ENCODE measurements at regions not wholly inside any gene's neighbourhood (a gene's known extent, or its start where the extent isn't known, plus 50 kb on each side); places are given as distances from the start of the nearest gene placed in this dataset.

- no peak for DNase-seq
Observed at GRCh38 chr1:62917314-62917713, 133.4 kb downstream of the ATG4C start.

GRCh38 chr1:62917805-62918204, 133.9 kb downstream of the ATG4C start:
- no peak for DNase-seq

- DNase-seq, result no peak
Observed at GRCh38 chr1:62918700-62919099, 134.8 kb downstream of the ATG4C start.

DNA sequence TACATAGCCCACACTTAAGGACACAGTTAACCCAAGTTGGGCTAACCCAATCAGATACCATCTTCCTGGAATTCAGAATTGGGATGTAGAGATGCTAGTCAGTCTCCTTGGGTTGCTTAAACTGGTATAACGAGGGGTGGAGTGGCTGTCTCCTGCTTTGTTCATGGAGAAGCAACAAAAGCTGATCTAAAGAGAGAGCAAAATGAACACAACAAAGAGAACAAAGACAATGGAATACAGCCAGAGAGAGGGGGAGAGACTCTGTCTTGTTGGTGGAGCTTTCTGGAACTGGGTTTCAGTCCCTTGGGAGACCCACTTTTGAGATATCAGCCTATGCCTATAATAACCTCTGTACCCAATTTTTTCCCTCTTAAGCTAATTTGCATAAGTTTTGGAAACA, 138.1 kb downstream of the ATG4C start:
- no peak for DNase-seq

- no peak for DNase-seq
Observed at GRCh38 chr1:62924983-62925790, 141.3 kb downstream of the ATG4C start.

GRCh38 chr1:62926681-62927252, 142.8 kb downstream of the ATG4C start:
- DNase-seq, result no peak

- no peak for DNase-seq
Observed at GRCh38 chr1:62928885-62929284, 145.0 kb downstream of the ATG4C start.

DNA sequence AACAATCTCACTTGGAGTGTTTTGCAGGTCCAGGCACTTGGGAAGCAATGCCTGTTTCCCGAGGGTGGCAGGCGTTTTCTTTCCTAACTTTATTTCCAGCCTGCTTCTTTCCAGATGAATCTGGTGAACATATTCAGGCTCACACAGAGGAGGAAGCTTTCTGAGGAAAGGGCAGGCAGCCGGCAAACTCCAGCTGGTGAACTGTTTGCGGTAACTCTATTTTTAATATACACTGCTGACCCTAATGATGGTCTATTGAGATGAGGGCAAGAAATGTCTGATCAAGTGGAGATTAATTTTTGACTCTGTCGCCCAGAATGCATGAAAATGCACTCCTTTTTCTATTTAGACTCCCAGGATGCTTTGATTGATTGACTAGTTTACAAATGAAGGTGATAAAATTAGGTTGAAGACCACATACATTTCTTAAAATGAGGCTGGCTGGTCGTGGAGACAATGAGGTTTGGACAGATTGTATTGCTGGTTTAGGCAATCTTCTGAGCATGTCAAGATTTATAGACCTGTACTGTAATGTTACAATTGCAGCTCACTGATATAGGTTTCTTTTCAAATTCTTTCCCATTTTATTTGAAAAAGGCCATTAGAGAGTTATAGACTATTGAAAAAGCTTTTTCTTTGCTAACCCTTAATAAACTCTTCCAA, 153.8 kb downstream of the ATG4C start:
- no peak for DNase-seq

DNA sequence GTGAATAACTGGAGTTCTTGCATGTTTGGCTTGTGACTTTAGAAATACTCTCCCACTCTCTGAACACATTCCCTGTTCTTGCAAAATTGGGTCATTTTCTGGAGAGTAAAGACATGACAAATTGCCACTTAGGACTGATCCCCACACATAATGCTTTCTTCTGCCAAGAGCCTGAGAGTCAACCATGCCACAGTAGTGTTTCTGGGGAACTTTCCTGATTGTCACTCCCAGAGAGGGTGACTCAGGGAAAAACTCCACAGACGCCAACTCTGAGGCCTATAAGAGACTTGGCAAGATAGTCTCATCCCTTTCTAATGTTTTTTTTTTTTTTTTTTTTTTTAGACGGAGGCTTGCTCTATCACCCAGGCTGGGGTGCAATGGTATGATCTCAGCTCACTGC, 157.8 kb downstream of the ATG4C start:
- no peak for DNase-seq

- DNase-seq, result no peak
Observed at GRCh38 chr1:62946511-62946910, 162.6 kb downstream of the ATG4C start.

DNA sequence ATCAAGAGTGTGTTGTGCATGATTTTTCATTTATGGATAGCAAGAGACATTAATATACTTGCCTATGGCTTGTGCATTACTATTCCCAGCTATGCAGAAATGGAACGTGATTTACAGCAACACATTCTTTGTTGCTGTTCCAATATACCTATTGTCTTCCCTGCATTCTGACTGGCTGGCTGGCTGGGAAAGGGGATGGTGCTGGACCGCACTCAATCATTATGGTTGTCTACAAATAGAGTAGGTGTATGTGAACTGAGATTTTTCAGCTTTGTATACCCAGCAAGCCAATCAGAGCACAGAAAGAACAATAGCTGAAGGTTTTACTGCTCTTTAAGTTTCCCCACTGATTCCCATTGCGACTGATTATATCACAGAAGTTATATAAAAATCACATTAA, 167.5 kb downstream of the ATG4C start:
- DNase-seq, result no peak

GRCh38 chr1:62952596-62952995, 168.7 kb downstream of the ATG4C start:
- DNase-seq, result no peak

DNA sequence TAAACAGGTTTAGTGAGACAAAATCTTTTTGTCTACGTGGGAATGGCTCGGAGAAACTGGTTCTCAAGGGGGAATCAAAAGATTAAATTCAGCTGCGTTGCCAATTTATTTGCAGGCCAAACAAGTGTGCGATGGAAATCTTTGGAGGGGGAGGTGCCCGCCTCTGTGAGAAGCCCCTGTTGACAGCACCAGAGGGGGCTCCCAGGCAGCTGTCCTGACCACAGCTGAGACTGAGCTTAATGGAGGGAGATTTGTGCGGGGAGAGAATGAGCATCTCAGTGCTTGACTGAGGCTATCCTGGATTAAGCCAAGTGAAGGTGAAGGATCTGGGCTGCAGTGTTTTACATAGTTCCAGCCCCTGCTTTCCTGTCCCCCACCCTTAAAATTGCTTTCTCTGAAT, 169.7 kb downstream of the ATG4C start:
- no peak for DNase-seq

DNA sequence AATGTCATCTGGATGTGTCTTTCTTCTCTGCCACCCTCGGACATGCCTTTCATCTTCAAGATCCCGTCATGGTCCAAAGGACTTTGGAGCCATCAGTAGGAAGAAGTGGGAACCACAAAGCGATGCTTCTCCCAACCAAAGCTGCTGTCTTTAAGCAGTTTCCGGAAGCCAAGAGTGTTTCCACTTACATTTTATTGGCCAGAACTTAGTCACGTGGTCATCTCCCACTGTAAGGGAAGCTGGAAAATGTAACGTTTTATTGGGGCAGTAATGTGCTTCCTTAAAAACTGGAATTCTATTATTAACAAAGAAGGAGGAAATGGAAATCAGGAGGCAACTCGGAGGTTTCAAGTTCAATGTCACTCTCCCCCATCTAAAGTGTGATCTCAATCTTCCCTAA, 170.8 kb downstream of the ATG4C start:
- DNase-seq, result no peak

- no peak for DNase-seq
Observed at GRCh38 chr1:62955666-62956065, 171.7 kb downstream of the ATG4C start.

DNA sequence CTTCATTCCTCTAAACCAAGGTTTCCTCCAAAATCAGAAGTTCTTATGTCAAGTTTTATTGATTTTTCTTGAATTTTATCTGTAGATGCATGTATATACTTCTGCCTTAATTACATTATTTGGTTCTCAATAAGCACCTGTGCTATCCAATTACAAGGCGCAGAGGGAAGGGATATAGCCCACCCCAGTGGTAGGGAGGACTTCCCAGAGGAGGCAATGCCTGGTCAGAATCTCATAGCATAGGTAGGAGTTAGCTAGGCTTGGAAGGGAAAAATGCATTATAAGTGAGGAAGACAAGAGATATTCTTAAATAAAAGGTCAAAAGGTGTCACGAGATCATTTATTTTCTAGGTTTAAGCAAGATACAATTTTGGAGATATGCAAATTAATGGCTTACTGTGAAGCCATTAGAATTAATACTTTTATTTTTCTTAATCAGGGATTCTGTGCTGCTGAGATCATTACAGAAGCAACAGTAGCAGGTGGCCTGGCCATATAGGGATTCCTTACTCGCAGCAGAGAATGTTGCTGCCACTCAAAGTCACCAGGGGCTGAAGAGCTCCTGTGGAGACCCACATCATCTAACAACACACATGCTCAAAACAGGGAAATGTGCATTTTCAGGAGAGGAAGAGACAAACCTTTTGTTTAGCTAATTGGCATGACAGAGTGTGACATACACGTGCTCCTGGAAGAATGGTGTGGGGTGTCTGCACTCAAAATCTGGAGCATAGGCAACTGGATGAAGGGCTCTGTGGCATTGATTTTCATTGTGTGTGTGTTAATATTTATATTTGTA, 178.3 kb downstream of the ATG4C start:
- no peak for DNase-seq

GRCh38 chr1:62962901-62963776, 179.2 kb downstream of the ATG4C start:
- no peak for DNase-seq

- DNase-seq, result no peak
Observed at GRCh38 chr1:62964141-62964540, 180.2 kb downstream of the ATG4C start.

DNA sequence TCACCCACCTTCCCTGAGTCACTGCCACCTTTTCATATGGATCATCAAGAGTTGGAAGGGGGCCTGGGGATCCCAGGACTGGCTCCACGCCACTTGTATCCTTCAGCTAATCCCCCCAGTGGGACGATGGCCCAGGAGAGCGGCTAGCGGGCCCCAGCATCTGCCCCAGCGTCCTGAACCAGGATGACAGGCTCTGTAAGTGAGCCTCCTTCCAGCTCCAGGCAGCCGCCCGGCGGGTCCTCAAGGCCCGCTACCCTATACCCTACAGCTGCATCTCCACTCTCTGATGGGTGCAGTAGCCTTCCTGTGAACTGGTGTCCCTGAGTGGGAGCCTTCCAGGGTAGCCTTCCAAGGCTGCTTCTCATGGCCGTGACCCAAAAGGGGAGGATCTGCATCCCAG, 183.1 kb downstream of the ATG4C start:
- no peak for DNase-seq

GRCh38 chr1:62977366-62977765, 193.4 kb downstream of the ATG4C start:
- DNase-seq, result no peak

GRCh38 chr1:62978741-62979140, 194.8 kb downstream of the ATG4C start:
- DNase-seq, result no peak

- no peak for DNase-seq
Observed at GRCh38 chr1:62981434-62981833, 197.5 kb downstream of the ATG4C start.

Data from NCI-H524 treated with DMSO at 0.1 percent for 48 hours (cell line).